ENCODE measurements at regions not wholly inside any gene's neighbourhood (a gene's known extent, or its start where the extent isn't known, plus 50 kb on each side); places are given as distances from the start of the nearest gene placed in this dataset.

GRCh38 chr4:143076723-143077122 is 108.0 kb upstream of the USP38 start:
- Histone ChIP-seq H2AK5ac (ENCODE audit: insufficient read length, low read length) (no peak overlapping the region), H3K23ac (ENCODE audit: insufficient read length, low read depth, low read length) (no peak overlapping the region)
- no CpG with 5 or more reads among the region's 4 CpGs for WGBS (ENCODE audit: extremely low coverage, insufficient read length, low lambda C conversion rate)

More at GRCh38 chr4:143076723-143077122, 108.0 kb upstream of the USP38 start:
- H2BK15ac ChIP-seq (ENCODE audit: low read depth, low read length), result no peak overlapping the region
- peaks cover 3 to 7% of the 10 kb centered on the region in 2 experiments; a peak in 4 of 5 replicates for H3K9me3 Mint-ChIP-seq
- H3K23me2 ChIP-seq (ENCODE audit: insufficient read length, low read depth, low read length, poor library complexity, severe bottlenecking), result no peaks in the 10 kb centered on the region
- H3K4me1 ChIP-seq (ENCODE audit: insufficient read depth, low read length), result no peaks in the 10 kb centered on the region
- no peak overlapping the region for H3K9ac ChIP-seq (ENCODE audit: extremely low read depth, insufficient read length, low read length)
- H4K91ac ChIP-seq (ENCODE audit: insufficient read length, low read depth, low read length), result no peak overlapping the region
- TF ChIP-seq, protein P1, sequence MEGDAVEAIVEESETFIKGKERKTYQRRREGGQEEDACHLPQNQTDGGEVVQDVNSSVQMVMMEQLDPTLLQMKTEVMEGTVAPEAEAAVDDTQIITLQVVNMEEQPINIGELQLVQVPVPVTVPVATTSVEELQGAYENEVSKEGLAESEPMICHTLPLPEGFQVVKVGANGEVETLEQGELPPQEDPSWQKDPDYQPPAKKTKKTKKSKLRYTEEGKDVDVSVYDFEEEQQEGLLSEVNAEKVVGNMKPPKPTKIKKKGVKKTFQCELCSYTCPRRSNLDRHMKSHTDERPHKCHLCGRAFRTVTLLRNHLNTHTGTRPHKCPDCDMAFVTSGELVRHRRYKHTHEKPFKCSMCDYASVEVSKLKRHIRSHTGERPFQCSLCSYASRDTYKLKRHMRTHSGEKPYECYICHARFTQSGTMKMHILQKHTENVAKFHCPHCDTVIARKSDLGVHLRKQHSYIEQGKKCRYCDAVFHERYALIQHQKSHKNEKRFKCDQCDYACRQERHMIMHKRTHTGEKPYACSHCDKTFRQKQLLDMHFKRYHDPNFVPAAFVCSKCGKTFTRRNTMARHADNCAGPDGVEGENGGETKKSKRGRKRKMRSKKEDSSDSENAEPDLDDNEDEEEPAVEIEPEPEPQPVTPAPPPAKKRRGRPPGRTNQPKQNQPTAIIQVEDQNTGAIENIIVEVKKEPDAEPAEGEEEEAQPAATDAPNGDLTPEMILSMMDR (conservative IDR thresholded peaks at IDR 0.05), result no peak
- H4K20me1 ChIP-seq (ENCODE audit: control insufficient read depth, insufficient read depth, insufficient read length), result no peaks in the 10 kb centered on the region
- H2BK120ac ChIP-seq (ENCODE audit: low read depth, low read length, poor library complexity, severe bottlenecking), result no peak overlapping the region
- H4K5ac ChIP-seq (ENCODE audit: insufficient read length, low read depth, low read length), result no peak overlapping the region
- no peak overlapping the region for H4K8ac ChIP-seq (replicated peaks; ENCODE audit: insufficient read length, low read depth, low read length)
- H3K36me3 Mint-ChIP-seq (ENCODE audit: insufficient read depth in 1 of 3, low read depth in 3 of 3), result no peaks in the 10 kb centered on the region; a peak in 1 of 7 replicates
- H3T11ph ChIP-seq (ENCODE audit: low read length), result no peak overlapping the region
- H2AFZ ChIP-seq (ENCODE audit: low read length), result no peak overlapping the region
- H3K4me2 ChIP-seq (ENCODE audit: insufficient read depth, insufficient read length, low read length), result no peak overlapping the region
- no peaks in the 10 kb centered on the region for H3K9me3 ChIP-seq (ENCODE audit: control insufficient read depth, low read depth, low read length)
- H3K56ac ChIP-seq (ENCODE audit: insufficient read length, low read depth, low read length), result no peak overlapping the region
- no peak overlapping the region for H3K14ac ChIP-seq (ENCODE audit: insufficient read depth, low read length)
- H3K79me2 ChIP-seq (ENCODE audit: insufficient read depth, low read length), result no peaks in the 10 kb centered on the region
- no peaks in the 10 kb centered on the region for H3K27me3 ChIP-seq (ENCODE audit: insufficient read depth, low read length)
- H2BK5ac ChIP-seq (ENCODE audit: insufficient read length, low read length), result no peak overlapping the region
- H3K4me1 Mint-ChIP-seq, result no peaks in the 10 kb centered on the region
- no peak overlapping the region for H3K27ac Mint-ChIP-seq
- no peak for DNase-seq
- no peak overlapping the region for H3K4ac ChIP-seq (ENCODE audit: low read depth, low read length)
- no peak overlapping the region for H3K27ac ChIP-seq (ENCODE audit: insufficient read length, low read depth, low read length)
- H3K18ac ChIP-seq (ENCODE audit: insufficient read length, low read depth, low read length), result no peak overlapping the region
- H2BK12ac ChIP-seq (ENCODE audit: insufficient read length, low read depth, low read length), result no peak overlapping the region
- H2BK20ac ChIP-seq (ENCODE audit: low read depth, low read length, poor library complexity, severe bottlenecking), result no peak overlapping the region
- H3K79me1 ChIP-seq (ENCODE audit: insufficient read depth, low read depth, low read length, poor library complexity, severe bottlenecking), result no peaks in the 10 kb centered on the region
- no peaks in the 10 kb centered on the region for H3K27me3 Mint-ChIP-seq (ENCODE audit: low read depth)
- no peak overlapping the region for H3K4me3 Mint-ChIP-seq

All from H9 (cell line).